OCI-LY7 (cell line): ENCODE measurements at regions not wholly inside any gene's neighbourhood (a gene's known extent, or its start where the extent isn't known, plus 50 kb on each side); places are given as distances from the start of the nearest gene placed in this dataset.

ENCODE experiments used
- EZH2phosphoT487 ChIP-seq: fragments of 200-600 bp; sonication (generic); IDR thresholded peaks from 2 replicates; pipeline ENCODE4 v1.6.1; 2018; ENCODE audit warnings: low read depth, borderline replicate concordance, mild to moderate bottlenecking, mixed run types, antibody characterized with exemption, low read length, moderate library complexity, mixed read lengths
- TF ChIP-seq, protein P1 (sequence below): fragments of 200-600 bp; sonication (generic); conservative IDR thresholded peaks from 2 replicates; pipeline ENCODE4 v1.5.1; 2014; ENCODE audit warnings: mild to moderate bottlenecking, antibody characterized with exemption, low read length, moderate library complexity, mixed read lengths

DNA sequence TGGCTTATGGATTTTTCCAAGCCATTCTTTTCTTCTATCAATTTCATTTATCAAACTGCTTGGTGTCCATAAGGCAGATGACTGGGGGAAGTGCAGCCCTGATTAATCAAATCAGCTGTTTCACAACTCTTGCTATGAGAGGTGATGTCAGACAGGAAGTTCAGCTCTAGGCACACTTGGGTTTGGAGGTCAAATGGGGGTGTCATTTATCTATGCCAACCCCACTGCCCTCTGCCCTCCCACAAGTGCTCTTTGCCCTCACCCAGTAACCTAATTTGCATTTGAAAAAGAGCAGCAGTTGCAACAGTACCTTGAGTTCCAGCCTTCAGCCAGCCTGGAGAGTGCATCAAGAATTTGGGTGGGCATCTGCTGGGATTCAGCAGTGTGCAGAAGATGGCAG lies 431.3 kb upstream of the SPRED2 start:
- TF ChIP-seq, protein P1, sequence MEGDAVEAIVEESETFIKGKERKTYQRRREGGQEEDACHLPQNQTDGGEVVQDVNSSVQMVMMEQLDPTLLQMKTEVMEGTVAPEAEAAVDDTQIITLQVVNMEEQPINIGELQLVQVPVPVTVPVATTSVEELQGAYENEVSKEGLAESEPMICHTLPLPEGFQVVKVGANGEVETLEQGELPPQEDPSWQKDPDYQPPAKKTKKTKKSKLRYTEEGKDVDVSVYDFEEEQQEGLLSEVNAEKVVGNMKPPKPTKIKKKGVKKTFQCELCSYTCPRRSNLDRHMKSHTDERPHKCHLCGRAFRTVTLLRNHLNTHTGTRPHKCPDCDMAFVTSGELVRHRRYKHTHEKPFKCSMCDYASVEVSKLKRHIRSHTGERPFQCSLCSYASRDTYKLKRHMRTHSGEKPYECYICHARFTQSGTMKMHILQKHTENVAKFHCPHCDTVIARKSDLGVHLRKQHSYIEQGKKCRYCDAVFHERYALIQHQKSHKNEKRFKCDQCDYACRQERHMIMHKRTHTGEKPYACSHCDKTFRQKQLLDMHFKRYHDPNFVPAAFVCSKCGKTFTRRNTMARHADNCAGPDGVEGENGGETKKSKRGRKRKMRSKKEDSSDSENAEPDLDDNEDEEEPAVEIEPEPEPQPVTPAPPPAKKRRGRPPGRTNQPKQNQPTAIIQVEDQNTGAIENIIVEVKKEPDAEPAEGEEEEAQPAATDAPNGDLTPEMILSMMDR, result no peak
- TF ChIP-seq EZH2phosphoT487, result no peak
